HG03457 (cell line): ENCODE measurements at regions not wholly inside any gene's neighbourhood (a gene's known extent, or its start where the extent isn't known, plus 50 kb on each side); places are given as distances from the start of the nearest gene placed in this dataset.
"Not testable (repeated sequence)": the region's sequence is repeated elsewhere in the genome, so short reads cannot be mapped to it uniquely, and the experiment has no call there.

Experiments
- ATAC-seq: cut with Tn5 transposase; IDR thresholded peaks from one replicate; pipeline ENCODE4 v1.9.1; 2021; ENCODE audit warnings: moderate number of reproducible peaks; ENCODE audit not compliant: unreplicated experiment

DNA sequence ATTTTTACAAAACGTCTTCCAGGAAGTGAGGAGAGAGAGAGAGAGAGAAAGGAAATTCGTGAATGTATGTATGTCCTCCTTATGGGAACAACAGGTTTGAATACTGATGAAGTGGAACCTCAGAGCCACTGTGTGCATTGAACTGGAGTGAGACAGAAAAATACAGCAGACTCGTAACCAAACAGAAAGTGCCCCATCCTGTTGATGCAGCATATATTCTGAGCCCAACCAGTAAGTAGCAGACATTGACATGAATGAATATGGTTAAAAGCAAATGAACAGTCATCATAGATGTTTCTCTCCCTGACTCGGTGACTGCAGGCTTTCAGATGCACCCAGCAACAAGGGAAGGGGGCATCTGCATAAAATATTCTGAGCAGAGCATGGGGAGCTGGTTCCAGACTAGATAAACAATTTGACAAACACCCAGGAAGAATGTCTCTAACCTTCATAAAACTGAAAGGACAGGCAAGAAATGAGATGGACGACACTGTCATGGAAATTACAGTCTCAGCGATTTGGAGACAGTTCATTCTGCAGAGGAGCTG lies 471.0 kb upstream of the PBX1 start:
- no peak for ATAC-seq

- no peak for ATAC-seq
Measured at GRCh38 chr1:164092603-164093353, 466.2 kb upstream of the PBX1 start.

DNA sequence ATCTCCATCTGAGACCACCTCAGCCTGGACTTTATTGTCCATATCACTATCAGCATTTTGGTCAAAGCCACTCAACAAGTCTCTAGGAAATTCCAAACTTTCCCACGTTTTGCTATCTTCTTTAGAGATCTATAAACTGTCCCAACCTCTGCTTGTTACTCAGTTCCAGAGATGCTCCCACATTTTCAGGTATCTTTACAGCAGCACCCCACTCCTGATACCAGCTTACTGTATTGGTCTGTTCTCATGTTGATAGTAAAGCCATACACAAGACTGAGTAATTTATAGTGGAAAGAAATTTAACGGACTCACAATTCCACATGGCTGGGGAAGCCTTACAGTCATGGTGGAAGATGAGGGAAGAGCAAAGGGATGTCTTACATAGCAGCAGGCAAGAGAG lies 465.4 kb upstream of the PBX1 start:
- ATAC-seq: no peak

DNA sequence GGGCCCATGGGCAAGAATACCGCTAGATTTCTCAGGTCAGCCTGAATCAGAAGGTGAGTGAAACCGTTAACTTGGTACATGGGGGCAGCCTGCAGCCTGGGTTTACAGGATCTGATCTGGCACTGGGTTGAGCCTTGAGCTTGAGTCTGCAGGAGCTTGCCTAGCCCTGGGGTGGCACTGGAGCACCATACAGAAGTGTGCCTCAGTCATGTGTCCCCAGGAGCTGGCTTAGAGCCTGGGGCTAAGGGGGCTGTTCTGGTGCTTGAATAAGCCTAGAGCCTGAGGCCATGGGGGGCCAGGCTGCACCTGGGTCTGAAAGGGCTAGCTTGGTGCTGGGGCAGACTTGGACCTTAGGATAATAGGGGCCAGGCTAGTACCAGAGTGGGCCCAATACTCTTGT lies 457.2 kb upstream of the PBX1 start:
- no peak for ATAC-seq

DNA sequence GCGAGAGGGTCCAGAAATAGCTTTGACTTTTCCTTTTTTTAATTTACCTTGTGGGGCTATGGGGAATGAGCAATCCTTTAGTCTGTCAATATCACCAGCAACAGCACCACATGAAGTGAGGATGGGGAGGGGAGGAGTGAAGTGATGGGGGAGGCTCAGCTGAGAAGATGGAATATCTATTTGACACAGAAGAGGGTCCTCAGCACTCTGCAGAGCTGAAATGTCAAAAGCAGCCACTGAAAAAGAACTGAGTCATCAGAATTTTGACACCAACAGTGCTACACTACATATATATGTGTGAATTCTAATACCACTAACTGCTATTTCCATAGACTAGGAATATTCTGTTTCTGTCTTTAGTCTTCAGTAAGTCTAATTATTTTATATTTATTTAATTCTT lies 427.0 kb upstream of the PBX1 start:
- ATAC-seq: no peak

GRCh38 chr1:164137273-164137925 lies 421.6 kb upstream of the PBX1 start:
- ATAC-seq: no peak

DNA sequence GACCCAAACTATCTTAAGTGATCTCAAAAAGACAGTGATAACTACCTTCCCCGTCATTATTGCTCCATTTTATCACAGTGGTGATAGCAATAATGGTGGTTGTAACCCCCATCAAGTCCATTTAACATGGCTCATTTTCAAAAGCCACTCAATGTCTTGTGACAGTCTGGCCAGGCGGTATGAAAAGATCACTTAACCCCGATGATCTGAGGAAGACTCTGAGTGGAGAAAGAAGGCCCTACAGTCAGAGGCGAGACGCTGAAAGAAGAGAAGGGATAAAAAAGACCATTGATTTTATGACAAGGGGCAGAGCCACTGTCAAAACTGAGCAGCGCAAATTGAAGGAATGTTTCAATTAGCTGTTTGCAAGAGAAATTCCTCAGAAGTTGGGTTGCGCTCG lies 417.2 kb upstream of the PBX1 start:
- ATAC-seq: no peak

GRCh38 chr1:164154622-164155021 lies 404.4 kb upstream of the PBX1 start:
- no peak for ATAC-seq

DNA sequence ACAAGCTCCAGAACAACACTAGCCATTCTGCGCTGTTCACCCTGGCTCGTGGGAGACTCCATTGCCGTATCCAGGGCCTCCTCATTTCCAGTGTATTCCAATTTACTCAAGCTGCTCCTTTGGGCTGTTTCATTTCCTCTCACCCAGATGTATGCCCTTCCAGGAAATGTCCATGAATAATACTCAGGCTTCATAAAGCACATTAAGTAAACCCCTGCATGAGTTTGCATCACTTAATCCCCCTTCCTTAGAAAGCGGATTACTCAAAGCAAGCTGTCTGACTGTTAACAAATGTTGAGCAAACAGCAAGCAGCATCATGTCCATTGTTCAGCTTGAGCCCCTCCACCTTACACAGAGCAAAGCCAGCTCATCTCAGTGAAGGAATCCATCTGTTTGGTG lies 403.6 kb upstream of the PBX1 start:
- no peak for ATAC-seq

- no peak for ATAC-seq
Measured at GRCh38 chr1:164163289-164163849, 395.6 kb upstream of the PBX1 start.

DNA sequence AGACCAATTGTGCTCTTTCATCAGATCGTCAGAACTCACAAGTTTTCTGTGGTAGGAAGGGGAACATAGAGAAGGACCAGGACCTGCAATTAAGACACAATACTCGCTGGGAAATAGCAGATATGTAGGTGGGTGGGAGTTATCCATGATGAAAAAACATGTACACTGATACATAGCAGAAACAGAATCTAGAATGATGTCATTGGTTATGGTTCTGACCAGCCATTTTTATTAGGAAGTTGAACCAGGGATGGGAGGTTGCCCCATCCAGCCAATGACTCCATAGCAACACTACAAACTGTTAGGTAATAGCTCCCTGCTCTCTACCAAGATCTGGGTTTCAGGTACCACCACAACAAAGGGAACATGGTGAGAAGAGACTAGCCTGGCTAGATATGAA lies 393.5 kb upstream of the PBX1 start:
- no peak for ATAC-seq

DNA sequence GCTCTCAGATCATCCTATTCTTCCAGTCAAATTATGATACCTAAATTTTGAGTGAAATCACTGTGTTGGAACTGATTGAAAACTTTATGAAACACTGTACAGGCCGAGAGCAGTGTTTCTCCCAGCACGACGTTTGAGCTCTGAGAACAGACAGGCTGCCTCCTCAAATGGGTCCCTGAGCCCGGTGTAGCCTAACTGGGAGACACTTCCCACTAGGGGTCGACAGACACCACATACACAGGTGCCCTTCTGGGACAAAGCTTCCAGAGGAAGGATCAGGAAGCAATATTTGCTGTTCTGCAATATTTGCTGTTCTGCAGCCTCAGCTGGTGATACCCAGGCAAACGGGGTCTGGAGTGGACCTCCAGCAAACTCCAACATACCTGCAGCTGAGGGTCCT lies 392.5 kb upstream of the PBX1 start:
- ATAC-seq: not testable (repeated sequence)

DNA sequence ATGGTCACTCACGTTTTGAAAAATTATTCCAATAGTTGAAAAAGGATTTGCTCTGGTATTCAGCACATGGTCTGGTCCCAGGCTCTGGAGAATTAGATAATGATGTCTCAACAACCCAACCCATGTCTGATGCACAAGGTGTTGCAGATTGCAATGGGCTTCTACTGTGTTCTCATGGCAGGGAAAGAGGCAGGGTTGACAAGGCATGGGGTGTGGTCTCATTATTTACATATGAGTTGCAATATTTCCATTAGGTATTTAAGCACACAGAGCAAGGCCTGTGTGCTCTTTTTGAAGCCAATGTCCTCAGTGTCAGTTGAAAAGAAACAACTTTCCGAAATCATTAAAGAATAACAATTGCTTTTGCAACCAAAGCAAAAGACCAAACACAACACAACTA lies 381.9 kb upstream of the PBX1 start:
- no peak for ATAC-seq

DNA sequence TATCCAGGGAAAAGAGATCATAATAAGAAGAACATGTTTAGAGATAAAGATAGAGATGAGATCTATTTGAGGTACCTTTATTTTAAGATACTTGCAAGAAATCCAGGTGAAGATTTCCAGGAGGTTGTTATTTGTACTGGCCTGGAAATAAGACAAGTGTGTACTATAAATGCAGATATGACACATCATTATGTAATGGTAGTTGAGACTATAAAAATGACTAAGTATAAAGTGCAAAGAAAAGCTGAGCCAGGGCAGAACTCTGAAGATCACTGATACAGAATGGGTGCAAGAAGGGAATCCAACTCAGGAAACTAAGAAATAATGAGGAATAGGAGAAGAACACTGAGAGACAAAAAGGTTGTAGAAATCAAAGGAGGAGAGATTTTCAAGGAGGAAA lies 378.2 kb upstream of the PBX1 start:
- ATAC-seq: no peak

DNA sequence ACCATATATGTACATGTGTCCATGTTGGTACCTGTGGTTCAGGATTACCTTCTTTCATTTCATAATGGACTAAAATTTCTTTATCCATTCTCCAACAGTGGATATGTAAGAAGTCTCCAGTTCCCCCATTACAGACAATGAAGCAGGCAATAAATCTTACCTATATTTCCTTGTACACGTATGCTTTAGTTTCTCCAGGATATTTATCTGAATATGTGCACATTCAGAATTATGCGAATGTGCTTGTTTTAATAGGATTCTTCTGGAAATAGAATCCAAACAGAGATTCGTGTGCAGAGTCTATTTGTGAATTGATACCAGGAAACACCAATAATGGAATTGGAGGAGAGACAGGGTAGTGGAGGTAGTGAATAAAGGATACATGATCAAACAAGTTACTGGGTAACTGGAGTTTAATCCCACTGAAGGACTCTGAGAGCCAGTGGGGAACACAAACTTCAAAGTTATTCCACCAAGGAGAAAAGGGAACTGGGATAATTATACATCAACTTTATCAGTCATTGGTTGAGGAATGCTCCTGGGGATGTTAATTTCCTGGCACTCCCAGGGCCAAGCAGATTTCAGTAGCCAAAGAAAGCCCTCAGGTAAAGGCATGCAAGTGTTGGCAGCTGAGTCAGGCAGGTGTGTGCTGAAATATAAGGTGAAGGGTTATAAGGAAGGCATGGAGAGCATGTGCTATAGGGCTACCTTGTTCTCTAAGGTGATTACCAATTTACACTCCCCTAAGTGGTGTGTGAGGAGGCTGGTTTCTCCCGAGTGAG lies 374.9 kb upstream of the PBX1 start:
- no peak for ATAC-seq

- ATAC-seq: no peak
Measured at GRCh38 chr1:164186881-164187280, 372.1 kb upstream of the PBX1 start.

GRCh38 chr1:164188497-164188896 lies 370.5 kb upstream of the PBX1 start:
- no peak for ATAC-seq

DNA sequence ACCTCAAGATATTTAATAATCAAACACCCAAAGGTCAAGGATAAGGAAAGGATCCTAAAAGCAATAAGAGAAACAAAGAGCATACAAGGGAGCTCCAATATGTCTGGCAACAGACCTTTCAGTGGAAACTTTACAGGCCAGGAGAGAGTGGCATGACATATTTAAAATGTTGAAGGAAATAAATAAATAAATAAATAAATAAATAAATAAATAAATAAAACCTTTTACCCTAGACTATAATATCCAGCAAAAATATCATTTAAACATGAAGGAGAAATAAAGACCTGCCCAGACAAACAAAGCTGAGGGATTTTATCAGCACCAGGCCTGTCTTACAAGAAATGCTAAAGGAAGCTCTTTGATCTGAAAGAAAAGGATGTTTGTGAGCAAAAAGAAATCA lies 367.8 kb upstream of the PBX1 start:
- no peak for ATAC-seq

- no peak for ATAC-seq
Measured at GRCh38 chr1:164210211-164210739, 348.7 kb upstream of the PBX1 start.

DNA sequence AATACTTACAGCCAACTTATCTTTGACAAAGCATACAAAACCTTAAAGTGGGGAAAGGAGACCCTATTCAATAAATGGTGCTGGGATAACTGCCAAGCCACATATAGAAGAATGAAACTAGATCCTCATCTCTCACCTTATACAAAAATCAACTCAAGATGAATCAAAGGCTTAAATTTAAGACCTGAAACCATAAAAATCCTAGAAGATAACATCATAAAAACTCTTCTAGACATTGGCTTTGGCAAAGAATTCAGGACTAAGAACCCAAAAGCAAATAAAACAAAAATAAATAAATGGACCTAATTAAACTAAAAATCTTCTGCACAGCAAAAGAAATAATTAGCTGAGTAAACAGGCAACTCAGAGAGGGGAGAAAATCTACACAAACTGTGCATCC lies 335.6 kb upstream of the PBX1 start:
- ATAC-seq: no peak

DNA sequence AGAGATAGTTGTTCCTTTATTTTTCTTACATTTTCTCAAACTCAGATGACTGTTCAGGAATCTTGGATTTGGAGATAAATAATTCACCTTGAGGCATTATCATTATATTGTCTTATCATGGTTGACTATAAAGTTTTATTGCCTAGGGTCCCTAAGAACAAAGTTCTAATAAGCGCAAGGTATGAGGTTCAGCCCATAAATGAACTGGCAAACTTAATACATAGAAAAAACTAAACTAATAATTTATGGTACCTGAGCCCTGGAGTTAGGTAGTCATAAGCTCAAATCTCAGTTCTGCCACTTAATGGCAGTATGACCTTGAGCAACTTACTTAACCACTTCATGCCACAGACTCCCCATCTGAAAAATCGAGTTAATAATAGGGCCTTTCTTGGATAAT lies 334.0 kb upstream of the PBX1 start:
- no peak for ATAC-seq
